PC-9 (cell line): ENCODE measurements at regions not wholly inside any gene's neighbourhood (a gene's known extent, or its start where the extent isn't known, plus 50 kb on each side); places are given as distances from the start of the nearest gene placed in this dataset.

ENCODE experiments used
- EZH2 ChIP-seq: fragments of 200-600 bp; sonication (generic); IDR thresholded peaks from 2 replicates; pipeline ENCODE4 v1.8.0; 2017; ENCODE audit warnings: antibody characterized with exemption, low read depth
- TF ChIP-seq, protein P1 (sequence below): fragments of 200-600 bp; sonication (generic); conservative IDR thresholded peaks from 2 replicates; pipeline ENCODE4 v1.6.1; 2017; ENCODE audit warnings: mixed run types, antibody characterized with exemption, mild to moderate bottlenecking, moderate library complexity

DNA sequence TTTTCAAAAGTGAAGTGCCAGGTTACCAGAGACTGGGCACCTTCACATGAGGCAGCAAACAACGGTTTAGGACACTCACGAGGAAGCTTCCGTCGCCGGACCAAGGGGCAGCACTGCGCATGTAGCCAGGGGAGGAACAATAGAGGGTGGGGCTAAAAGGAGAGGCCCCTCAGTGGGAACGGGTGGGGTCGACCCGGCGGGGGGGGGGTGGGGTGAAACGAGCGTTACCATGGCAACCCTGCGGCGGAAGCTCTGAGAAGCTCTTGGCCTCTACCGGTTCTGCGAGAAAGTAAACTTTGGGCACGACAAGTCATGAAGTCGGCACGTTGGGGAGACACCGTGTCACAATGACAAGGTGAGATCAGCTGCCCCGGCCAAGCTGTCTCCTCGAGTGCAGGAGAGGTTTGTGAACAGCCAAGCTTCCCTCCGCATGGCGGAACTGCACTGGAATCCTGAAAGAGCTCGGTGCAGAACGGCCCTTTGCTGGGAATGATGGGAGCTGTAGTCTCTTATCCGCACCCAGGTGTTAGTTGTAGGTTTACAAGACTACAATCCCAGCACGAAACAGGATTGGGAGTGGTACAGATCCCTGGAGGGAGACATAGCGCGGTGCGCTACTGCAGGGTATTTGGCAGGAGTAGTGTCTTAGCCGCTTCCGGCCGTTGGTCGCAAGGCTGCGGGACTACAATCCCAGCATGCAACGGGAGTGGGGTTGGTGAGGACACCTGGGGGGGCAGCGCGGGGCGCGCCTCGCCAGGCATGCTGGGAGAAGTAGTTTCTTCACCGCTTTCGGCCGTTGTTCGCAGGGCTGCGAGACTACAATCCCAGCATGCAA is 72.8 kb upstream of the ZNF722 start:
- TF ChIP-seq, protein P1, sequence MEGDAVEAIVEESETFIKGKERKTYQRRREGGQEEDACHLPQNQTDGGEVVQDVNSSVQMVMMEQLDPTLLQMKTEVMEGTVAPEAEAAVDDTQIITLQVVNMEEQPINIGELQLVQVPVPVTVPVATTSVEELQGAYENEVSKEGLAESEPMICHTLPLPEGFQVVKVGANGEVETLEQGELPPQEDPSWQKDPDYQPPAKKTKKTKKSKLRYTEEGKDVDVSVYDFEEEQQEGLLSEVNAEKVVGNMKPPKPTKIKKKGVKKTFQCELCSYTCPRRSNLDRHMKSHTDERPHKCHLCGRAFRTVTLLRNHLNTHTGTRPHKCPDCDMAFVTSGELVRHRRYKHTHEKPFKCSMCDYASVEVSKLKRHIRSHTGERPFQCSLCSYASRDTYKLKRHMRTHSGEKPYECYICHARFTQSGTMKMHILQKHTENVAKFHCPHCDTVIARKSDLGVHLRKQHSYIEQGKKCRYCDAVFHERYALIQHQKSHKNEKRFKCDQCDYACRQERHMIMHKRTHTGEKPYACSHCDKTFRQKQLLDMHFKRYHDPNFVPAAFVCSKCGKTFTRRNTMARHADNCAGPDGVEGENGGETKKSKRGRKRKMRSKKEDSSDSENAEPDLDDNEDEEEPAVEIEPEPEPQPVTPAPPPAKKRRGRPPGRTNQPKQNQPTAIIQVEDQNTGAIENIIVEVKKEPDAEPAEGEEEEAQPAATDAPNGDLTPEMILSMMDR = no peak
- TF ChIP-seq EZH2 = no peak
